ENCODE measurements at regions not wholly inside any gene's neighbourhood (a gene's known extent, or its start where the extent isn't known, plus 50 kb on each side); places are given as distances from the start of the nearest gene placed in this dataset.

DNA sequence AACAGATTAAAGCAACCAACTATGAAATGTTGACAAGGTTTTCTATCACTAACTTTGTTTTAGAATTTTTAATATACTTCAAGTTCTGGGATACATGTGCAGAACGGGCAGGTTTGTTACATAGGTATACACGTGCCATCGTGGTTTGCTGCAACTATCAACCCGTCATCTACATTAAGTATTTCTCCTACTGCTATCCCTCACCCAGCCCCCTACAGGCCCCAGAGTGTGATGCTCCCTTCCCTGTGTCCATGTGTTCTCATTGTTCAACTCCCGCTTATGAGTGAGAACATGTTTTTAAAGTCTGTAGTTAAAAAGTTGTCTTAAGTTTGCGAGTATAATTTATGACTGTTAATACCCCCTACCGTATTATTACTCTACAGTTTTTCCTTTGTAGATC lies 844.3 kb upstream of the MANEA start:
- TF ChIP-seq CTCF (IDR thresholded peaks at IDR 0.05 in 2 of 3, conservative IDR thresholded peaks at IDR 0.05 in 1 of 3; ENCODE audit: borderline replicate concordance in 1 of 3, insufficient read depth in 1 of 3, low read depth in 2 of 3, low read length in 2 of 3) (no peak), POLR2AphosphoS5 (IDR thresholded peaks at IDR 0.05; ENCODE audit: low read depth, low read length) (no peak), REST (IDR thresholded peaks at IDR 0.05; ENCODE audit: low read depth) (no peak), TCF7L2 (IDR thresholded peaks at IDR 0.05; ENCODE audit: borderline replicate concordance, extremely low read depth, insufficient read depth, insufficient read length) (no peak), EZH2 (IDR thresholded peaks at IDR 0.05) (no peak), ELF1 (IDR thresholded peaks at IDR 0.05; ENCODE audit: borderline replicate concordance, low read depth) (no peak), ZNF274 (IDR thresholded peaks at IDR 0.05; ENCODE audit: low read depth, low read length) (no peak), EZH2phosphoT487 (IDR thresholded peaks at IDR 0.05; ENCODE audit: borderline replicate concordance) (no peak), POLR2A (IDR thresholded peaks at IDR 0.05; ENCODE audit: borderline replicate concordance, extremely low read depth, insufficient read depth, insufficient read length) (no peak), JUND (IDR thresholded peaks at IDR 0.05) (no peak), ZFX (IDR thresholded peaks at IDR 0.05) (no peak)

Data from HCT116 (cell line).